NCI-H1105 (cell line): ENCODE measurements at regions not wholly inside any gene's neighbourhood (a gene's known extent, or its start where the extent isn't known, plus 50 kb on each side); places are given as distances from the start of the nearest gene placed in this dataset.
"Not testable (repeated sequence)": the region's sequence is repeated elsewhere in the genome, so short reads cannot be mapped to it uniquely, and the experiment has no call there.

Experiments used
- DNase-seq: peaks from one replicate; lab custom pipeline; 2025; lab: John Stamatoyannopoulos, UW

GRCh38 chr6:10343320-10343719, 71.6 kb downstream of the TFAP2A start:
- no peak for DNase-seq

GRCh38 chr6:10341605-10342004, 73.3 kb downstream of the TFAP2A start:
- DNase-seq: no peak

DNA sequence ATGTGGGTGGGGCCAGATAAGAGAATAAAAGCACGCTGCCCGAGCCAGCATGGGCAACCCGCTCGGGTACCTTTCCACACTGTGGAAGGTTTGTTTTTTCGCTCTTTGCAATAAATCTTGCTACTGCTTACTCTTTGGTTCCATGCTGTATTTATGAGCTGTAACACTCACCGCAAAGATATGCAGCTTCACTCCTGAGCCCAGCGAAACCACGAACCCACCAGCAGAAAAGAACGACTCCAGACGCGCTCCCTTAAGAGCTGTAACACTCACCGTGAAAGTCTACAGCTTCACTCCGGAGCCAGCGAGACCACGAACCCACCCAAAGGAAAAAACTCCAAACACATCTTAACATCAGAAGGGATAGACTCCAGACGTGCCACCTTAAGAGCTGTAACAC, 76.7 kb downstream of the TFAP2A start:
- DNase-seq: no peak

DNA sequence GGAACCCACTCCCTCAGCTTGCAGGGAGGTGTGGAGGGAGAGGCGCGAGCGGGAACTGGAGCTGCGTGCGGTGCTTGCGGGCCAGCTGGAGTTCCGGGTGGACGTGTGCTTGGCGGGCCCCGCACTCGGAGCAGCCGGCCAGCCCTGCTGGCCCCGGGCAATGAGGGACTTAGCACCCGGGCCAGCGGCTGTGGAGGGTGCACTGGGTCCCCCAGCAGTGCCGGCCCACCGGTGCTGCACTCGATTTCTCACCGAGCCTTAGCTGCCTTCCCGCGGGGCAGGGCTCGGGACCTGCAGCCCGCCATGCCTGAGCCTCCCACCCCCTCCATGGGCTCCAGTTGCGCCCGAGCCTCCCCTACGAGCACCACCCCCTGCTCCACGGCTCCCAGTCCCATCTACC, 77.5 kb downstream of the TFAP2A start:
- not testable (repeated sequence) for DNase-seq

DNA sequence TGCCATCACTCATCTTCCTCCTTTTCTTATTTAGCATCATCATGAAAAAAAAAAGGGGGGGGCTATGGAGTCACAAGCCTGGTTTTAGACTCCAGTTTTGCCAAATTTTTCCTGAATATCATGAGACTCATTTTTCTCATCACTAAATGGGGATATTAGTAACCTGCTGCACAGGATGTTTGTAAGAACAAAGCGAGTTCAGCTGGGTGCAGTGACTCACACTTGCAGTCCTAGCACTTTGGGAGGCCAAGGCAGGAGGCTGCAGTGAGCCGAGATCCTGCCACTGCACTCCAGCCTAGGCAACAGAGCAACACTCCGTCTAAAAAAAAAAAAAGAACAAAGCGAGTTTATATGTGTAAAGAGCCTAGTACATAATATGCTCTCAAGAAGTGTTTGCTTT, 82.8 kb downstream of the TFAP2A start:
- DNase-seq: no peak

DNA sequence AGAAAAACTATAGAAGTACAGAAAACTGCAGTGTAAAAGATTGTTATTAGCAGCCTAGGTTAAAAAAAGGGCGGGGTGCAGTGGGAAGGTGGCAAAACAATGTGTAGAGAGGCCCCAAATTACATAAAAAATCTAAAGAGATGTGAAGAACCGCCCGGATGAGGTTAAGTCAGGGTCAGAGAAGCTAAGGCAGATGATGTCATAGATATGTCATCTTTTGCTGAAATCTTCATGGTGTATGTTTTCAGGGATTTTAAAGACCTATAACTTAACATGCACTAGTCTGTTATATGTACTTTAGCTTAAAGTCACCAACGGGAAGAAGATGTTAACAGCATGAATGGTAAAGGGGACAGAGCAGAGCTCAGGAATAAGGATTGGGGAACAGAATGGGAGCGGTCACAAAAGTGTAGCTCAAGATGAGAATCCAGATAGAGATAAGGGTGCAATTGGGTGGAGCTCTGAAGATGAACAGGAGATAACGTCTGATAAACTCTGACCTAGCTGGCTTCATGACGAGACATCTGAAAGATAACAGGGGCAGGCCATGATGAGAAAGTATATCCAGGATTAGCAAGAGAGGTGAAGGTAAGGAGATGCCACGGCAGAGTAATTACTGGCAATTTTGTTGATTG, 83.4 kb downstream of the TFAP2A start:
- DNase-seq: no peak

- DNase-seq: no peak
These were observed 84.4 kb downstream of the TFAP2A start for GRCh38 chr6:10330515-10330914.

GRCh38 chr6:10323018-10323417, 91.9 kb downstream of the TFAP2A start:
- DNase-seq: no peak

GRCh38 chr6:10320291-10320690, 94.6 kb downstream of the TFAP2A start:
- DNase-seq: no peak

GRCh38 chr6:10316373-10316721, 98.5 kb downstream of the TFAP2A start:
- DNase-seq: no peak

- DNase-seq: no peak
These were observed 99.1 kb downstream of the TFAP2A start for GRCh38 chr6:10315658-10316372.

- DNase-seq: no peak
These were observed 99.8 kb downstream of the TFAP2A start for GRCh38 chr6:10315034-10315433.

DNA sequence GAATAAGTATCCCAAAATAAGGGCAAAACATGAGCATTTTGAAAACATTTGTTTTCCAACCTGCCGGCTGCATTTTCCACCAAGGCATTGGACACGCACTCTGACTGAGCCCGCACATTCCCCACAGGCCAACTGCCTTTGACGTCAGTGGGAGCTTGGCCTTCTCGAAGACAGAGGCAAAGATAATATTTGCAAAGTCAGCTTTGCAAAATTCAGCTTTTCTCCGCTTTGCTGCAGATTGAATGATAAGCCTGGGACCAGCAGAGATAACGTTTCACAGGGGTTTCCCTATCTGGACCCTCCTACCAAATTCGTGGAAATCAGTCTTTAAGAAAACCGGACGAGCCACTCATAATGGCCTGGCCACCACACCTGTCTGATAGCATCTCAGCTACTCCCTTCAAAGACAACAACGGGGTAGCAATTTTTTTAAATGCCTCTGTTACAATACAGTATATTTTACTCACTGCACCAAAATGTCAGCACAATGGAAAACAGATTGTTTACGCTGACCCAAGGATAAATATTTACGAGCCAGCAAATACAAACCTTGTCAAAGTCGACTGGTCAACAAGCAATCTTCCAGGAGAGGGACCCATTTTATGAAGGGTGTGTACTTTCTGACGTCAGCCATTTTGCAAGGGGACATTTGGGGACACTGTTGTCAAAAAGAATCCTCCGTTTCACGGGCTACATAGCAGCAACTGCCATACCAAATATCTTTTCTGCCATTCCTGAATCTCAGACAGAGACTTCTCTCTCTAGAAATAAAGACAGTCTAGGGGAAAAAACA, 100.5 kb downstream of the TFAP2A start:
- DNase-seq: no peak

GRCh38 chr6:10313799-10314162, 101.1 kb downstream of the TFAP2A start:
- no peak for DNase-seq

- DNase-seq: no peak
These were observed 102.4 kb downstream of the TFAP2A start for GRCh38 chr6:10312445-10312844.

DNA sequence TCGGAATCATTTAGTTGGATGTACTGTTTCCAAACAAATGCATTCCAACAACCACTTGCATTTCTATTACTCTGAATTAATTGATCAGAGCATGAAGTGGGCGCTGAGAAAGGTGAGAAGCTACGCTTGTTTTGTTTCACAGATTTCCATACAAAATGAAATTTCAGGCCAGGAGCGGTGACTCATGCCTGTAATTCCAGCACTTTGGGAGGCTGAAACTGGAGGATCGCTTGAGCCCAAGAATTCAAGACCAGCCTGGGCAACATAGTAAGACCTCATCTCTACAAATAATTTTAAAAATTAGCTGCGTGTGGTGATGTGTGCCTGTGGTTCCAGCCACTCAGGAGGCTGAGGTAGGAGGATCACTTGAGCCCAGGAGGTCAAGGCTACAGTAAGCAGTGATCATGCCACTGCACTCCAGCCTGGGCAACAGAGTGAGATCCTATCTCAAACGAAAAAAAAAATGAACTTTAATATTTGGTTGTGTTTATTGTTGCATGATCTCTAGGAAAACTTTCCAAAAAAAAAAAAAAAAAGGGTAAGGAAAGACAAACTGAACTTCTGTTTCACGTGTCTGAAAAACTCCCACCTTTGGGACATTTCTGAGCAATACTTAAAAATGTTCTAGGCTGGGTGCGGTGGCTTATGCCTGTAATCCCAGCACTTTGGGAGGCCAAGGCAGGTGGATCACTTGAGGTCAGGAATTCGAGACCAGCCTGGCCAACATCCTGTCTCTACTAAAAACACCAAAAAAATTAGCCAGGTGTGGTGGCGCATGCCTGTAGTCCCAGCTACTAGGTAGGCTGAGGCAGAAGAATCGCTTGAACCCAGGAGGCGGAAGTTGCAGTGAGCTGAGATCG, 103.1 kb downstream of the TFAP2A start:
- not testable (repeated sequence) for DNase-seq

DNA sequence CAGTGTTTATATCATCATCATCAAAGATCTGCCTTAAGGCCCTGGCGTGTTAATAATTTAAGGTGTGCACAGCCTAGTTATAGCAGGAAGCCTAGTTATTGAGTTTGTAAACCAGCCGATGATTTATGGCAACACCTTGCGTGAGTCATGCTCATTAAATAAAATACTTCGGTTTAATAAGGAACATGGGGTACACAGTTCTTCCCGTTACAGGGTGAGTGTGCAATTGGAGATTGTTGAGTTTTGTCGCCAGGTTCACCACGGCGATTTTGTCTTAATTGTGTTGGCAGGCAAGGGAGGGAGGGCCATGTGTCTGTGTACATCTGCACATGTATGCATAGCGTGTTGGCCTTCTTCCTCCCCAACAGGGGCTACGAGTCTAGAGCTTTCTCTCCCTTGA, 104.0 kb downstream of the TFAP2A start:
- DNase-seq: no peak

DNA sequence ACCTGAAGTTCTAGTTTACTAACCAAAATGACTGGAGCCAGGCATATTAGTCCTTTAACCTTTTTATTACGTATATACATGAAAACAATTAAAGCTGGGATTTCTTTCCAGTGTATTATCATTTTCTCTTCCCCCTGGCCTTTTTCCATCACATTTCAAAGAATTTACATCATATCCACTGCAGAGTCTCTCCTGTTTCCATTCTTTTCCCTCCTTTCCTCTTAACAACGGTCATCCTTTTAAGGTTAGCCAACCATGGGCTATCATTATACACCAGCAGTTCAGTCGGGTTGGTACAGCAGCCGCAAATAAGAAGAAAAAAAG, 104.6 kb downstream of the TFAP2A start:
- DNase-seq: no peak

DNA sequence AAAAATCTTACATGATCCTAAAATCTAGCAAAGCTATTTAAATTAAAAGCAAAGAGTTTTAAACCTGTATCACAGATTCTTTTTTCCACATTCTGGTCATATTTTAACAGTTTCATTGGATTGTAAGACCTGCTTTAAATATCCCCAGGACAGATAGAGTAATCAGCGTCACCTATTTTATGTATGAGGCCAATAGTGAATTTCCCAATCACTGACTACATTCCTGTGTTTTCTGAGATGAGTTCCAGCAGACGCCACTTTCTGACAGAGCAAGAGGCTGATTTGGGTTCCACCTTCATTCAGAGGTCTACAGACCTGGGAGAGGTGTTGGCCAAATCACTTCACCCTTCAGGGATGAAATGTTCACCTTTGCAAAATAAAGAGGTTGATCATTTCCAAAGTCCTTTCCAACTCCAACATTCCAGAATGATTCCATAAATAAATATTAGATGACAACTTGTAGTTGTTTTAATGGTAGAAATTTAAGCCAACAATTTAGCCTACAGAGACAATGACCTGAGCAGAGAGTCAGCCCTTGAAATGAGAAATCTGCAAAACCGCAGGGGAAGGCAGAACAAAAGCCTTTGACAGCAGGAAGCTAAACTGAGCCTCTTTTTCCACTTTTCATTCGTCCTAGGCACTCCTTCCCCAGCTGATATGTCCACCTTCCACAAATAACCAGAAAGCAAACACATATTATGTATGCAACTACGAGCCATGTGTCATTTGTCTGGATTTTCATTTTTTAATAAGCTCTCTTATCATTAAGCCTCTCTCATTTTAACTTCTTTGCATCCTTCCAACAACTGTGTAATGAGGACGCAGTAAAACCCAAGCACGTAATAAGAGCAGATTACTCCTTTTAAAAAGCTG, 105.2 kb downstream of the TFAP2A start:
- DNase-seq: no peak

DNA sequence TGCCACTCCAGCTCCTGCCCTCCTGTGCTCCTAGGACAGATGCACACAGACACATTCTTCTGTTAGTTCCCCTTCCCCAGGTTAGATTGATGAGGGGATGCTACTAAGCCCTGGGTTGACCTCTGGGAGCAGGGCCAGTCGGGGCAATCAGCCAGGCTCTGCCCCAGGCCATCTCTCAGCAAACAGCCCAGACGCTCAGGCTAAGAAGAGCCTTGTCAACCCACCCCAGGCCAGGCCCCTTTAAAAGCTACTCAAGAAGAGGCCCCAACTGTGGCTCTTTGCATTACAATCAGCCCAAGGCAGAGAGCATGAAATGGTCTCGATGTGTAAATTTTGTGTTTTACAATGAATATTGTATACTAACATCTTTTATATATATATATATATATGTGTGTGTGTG, 107.4 kb downstream of the TFAP2A start:
- no peak for DNase-seq

DNA sequence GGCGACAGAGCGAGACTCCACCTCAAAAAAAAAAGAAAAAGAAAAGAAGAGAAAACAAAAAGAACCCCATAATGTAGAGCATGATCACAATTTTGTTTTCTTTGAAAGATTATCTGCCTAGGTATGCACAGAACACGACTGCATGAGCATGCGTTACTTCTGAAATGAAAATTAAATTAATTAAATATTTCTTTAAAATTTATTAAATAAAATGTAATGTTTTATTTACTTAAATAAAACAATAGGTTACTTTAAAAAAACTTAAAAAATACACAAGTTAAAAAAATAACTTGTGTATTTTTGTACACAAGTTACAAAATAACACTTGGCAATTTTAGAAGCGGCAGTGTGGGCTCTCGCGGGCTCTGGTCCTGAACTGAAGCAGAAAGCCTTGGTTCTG, 107.8 kb downstream of the TFAP2A start:
- no peak for DNase-seq
